ENCODE measurements at regions not wholly inside any gene's neighbourhood (a gene's known extent, or its start where the extent isn't known, plus 50 kb on each side); places are given as distances from the start of the nearest gene placed in this dataset.

DNA sequence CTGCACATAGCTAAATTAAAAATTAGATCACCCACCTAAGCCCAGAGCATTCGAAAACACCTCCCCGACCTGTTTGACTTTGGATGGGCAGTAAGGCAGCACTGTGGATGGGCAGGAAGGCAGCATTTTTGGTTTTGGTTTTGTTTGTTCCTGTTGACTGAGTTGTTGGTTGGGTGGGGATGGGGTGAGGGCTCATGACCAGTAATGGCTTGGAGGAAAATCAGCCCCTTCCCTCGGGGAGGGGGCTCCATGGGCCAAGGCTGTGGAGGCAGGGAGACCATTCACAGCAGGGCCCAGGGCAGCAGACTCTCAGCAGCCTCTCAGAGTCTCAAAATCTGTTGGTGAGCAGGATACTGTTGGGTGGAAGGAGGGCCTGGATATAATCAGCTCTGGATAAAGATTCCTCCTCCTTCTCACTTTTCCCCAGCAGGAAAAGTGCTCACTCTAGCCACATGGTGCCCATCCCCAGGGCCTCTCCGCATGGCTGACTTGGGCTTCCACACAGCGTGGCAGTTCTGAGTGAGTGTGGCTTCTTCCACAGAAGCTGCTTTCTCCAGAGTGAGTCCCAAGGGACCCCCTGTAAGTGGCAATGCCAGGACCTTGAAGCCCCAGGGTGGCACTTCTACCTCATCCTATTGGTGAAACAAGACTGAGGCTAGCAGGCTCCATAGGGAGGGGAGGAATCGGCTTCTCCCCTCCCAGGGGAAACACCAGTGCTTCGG lies 1491.2 kb downstream of the BRD1 start:
- Histone ChIP-seq H3K56ac (ENCODE audit: extremely low read depth, insufficient read depth, low read length) (no peak overlapping the region), H2BK5ac (ENCODE audit: low read depth, low read length, poor library complexity, severe bottlenecking) (no peak overlapping the region), H3K9ac (ENCODE audit: low read depth, low read length) (no peak overlapping the region), H3K14ac (replicated peaks; ENCODE audit: low read depth, low read length) (no peak overlapping the region), H2AFZ (replicated peaks; ENCODE audit: low read length, poor library complexity) (no peak overlapping the region), H4K8ac (ENCODE audit: low read depth in 2 of 2, low read length in 2 of 2) (no peak overlapping the region), H4K5ac (ENCODE audit: low read depth, low read length) (no peak overlapping the region), H3K79me1 (ENCODE audit: low read depth in 1 of 2, low read length in 2 of 2) (no peaks in the 10 kb centered on the region), H3K27me3 (ENCODE audit: control insufficient read depth, insufficient read depth, low read length) (no peaks in the 10 kb centered on the region), H3K9me1 (ENCODE audit: insufficient read depth, low read length) (no peaks in the 10 kb centered on the region), H3K23ac (ENCODE audit: low read depth, low read length) (no peak overlapping the region), H3K4me2 (ENCODE audit: low read depth, low read length) (no peak overlapping the region), H2BK20ac (ENCODE audit: low read depth, low read length) (no peak overlapping the region), H4K91ac (ENCODE audit: insufficient read depth, low read depth, low read length) (no peak overlapping the region), H3K18ac (ENCODE audit: low read depth, low read length) (no peak overlapping the region), H2AK5ac (ENCODE audit: low read depth, low read length) (no peak overlapping the region), H4K20me1 (ENCODE audit: insufficient read depth, low read length) (no peaks in the 10 kb centered on the region), H3K4ac (ENCODE audit: low read depth, low read length) (no peak overlapping the region), H2AK9ac (replicated peaks; ENCODE audit: low read depth, low read length, poor library complexity) (no peak overlapping the region), H3K27ac (ENCODE audit: insufficient read depth, low read length) (no peak overlapping the region), H3K9me3 (ENCODE audit: control insufficient read depth, insufficient read depth, low read length) (peaks cover 90% of the 10 kb centered on the region), H3K4me1 (ENCODE audit: control insufficient read depth, insufficient read depth, low read length) (no peaks in the 10 kb centered on the region), H3K4me3 (ENCODE audit: insufficient read depth, low read depth, low read length) (no peak overlapping the region), H3K36me3 (ENCODE audit: control insufficient read depth, insufficient read depth, low read length) (no peaks in the 10 kb centered on the region), H2BK15ac (ENCODE audit: low read depth, low read length) (no peak overlapping the region), H2BK120ac (ENCODE audit: low read depth, low read length) (no peak overlapping the region)
- DNase-seq (no peak), ATAC-seq (ENCODE audit: low read depth) (no peak)
- BruUV-seq (replicated peaks): no TSS peak
- CTCF ChIA-PET: no interaction called here
- in situ Hi-C loops (cut with MboI; ENCODE audit: low sequenced_read_pairs) (no loop called here), dilution Hi-C loops (cut with HindIII; ENCODE audit: low sequenced_read_pairs, unreplicated experiment) (no loop called here), intact Hi-C loops (cut with micrococcal nuclease) (no loop called here)
- POLR2A ChIA-PET (ENCODE audit: unreplicated experiment): no interaction called here
- no peak for TF ChIP-seq MAFK (IDR thresholded peaks at IDR 0.05; ENCODE audit: low read depth, low read length)
- TF ChIP-seq MAZ (IDR thresholded peaks at IDR 0.05; ENCODE audit: borderline replicate concordance, low read depth, low read length): no peak
- TF ChIP-seq CEBPB (IDR thresholded peaks at IDR 0.05; ENCODE audit: low read depth, low read length): no peak
- no peak for TF ChIP-seq RFX5 (IDR thresholded peaks at IDR 0.05; ENCODE audit: low read depth, low read length)
- TF ChIP-seq, protein P1, sequence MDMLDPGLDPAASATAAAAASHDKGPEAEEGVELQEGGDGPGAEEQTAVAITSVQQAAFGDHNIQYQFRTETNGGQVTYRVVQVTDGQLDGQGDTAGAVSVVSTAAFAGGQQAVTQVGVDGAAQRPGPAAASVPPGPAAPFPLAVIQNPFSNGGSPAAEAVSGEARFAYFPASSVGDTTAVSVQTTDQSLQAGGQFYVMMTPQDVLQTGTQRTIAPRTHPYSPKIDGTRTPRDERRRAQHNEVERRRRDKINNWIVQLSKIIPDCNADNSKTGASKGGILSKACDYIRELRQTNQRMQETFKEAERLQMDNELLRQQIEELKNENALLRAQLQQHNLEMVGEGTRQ (IDR thresholded peaks at IDR 0.05; ENCODE audit: low read depth, low read length): no peak
- WGBS, 2 experiments (ENCODE audit: extremely low coverage in 2 of 2, insufficient read length in 1 of 2): no CpG with 5 or more reads among the region's 7 CpGs

Data from IMR-90 (cell line).